ENCODE measurements at regions not wholly inside any gene's neighbourhood (a gene's known extent, or its start where the extent isn't known, plus 50 kb on each side); places are given as distances from the start of the nearest gene placed in this dataset.

GRCh38 chr6:11353921-11354389 is 121.5 kb upstream of the NEDD9 start:
- in situ Hi-C loops (cut with HindIII; ENCODE audit: low pct_ligation_motif_present, low pct_unique_long_range_greater_than_20kb, low sequenced_read_pairs): no loop called here
- no peak for DNase-seq

GRCh38 chr6:11350294-11350693 is 117.8 kb upstream of the NEDD9 start:
- in situ Hi-C loops (cut with HindIII; ENCODE audit: low pct_ligation_motif_present, low pct_unique_long_range_greater_than_20kb, low sequenced_read_pairs): no loop called here
- no peak for DNase-seq

- DNase-seq: no peak
- in situ Hi-C loops (cut with HindIII; ENCODE audit: low pct_ligation_motif_present, low pct_unique_long_range_greater_than_20kb, low sequenced_read_pairs): no loop called here
These were observed 117.4 kb upstream of the NEDD9 start for GRCh38 chr6:11349880-11350279.

- DNase-seq: no peak
- in situ Hi-C loops (cut with HindIII; ENCODE audit: low pct_ligation_motif_present, low pct_unique_long_range_greater_than_20kb, low sequenced_read_pairs): no loop called here
These were observed 114.0 kb upstream of the NEDD9 start for GRCh38 chr6:11346516-11346915.

GRCh38 chr6:11345536-11345935 is 113.1 kb upstream of the NEDD9 start:
- DNase-seq: no peak
- in situ Hi-C loops (cut with HindIII; ENCODE audit: low pct_ligation_motif_present, low pct_unique_long_range_greater_than_20kb, low sequenced_read_pairs): no loop called here

DNA sequence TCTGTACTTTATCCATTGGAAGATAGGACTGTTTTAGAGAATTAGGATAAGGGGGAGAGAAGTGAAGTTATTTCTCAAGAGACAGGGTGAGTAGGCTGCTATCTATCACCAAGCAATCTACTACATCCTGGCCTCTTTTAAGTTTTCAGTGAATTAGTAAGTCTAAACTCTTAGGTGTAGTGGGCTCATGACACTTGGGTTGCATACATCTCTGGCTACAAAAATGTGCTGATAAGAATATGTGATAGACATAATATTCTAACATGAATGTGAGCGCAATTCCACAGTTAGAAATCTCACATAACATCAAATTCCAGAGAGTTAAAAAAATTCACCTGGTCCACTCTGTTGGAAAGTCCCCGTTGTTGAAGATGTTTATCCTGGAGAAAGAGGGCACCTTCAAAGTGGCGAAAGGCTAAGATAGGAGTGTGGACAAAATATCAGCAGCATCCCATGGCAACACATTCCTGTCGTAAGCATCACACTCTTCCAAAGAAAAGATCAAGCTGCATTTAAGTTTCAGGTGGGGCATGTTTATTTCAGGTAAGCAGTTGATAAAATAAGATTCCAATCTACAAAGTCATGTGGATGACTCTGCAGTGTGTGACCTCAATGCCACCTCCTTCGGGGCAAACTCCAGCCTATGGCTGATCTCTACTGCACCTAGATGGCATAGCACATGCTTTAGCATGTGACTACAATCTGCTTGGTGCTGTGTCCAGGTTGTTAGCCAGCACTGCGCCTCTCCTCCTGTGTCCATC is 111.7 kb upstream of the NEDD9 start:
- no peak for DNase-seq
- in situ Hi-C loops (cut with HindIII; ENCODE audit: low pct_ligation_motif_present, low pct_unique_long_range_greater_than_20kb, low sequenced_read_pairs): no loop called here

GRCh38 chr6:11341867-11342266 is 109.4 kb upstream of the NEDD9 start:
- in situ Hi-C loops (cut with HindIII; ENCODE audit: low pct_ligation_motif_present, low pct_unique_long_range_greater_than_20kb, low sequenced_read_pairs): no loop called here
- DNase-seq: no peak

DNA sequence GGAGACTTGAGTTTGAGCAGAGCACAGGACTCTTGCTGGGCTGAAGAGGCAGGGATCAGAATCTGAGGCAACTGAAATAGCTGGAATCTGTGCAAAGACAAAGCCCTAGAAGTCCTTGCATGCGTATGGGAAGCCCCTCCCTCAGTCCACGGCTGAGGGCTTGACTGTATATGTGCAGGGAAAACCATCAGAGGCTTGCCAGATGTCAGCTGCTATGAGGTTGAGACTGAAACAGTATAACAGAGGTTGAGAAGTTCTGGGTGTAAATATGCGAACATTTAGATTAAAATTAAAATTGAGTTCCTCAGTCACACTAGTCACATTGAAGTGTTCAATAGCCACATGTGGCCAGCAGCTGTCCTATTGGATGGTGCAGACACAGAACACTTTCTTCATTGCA is 108.8 kb upstream of the NEDD9 start:
- DNase-seq: no peak
- in situ Hi-C loops (cut with HindIII; ENCODE audit: low pct_ligation_motif_present, low pct_unique_long_range_greater_than_20kb, low sequenced_read_pairs): no loop called here

DNA sequence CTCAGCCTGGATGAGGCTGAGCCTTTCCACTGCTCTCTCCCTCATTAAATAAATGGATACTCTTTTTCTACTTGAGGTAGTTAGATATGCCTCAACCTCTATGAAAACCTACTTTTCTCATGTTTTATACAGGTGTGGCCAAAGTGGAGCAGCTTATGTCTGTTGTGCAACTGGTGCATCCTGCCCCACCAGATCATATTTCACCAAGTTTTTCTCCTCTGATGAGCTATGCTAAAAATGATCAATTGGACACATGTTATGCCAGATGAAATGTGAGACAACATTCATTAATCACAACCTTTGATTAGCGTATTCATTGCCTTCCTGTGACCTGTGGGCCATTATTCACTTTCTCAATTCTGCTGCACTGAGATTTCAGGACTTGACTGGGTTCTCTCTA is 106.9 kb upstream of the NEDD9 start:
- in situ Hi-C loops (cut with HindIII; ENCODE audit: low pct_ligation_motif_present, low pct_unique_long_range_greater_than_20kb, low sequenced_read_pairs): no loop called here
- DNase-seq: no peak

GRCh38 chr6:11337306-11337705 is 104.8 kb upstream of the NEDD9 start:
- DNase-seq: no peak
- in situ Hi-C loops (cut with HindIII; ENCODE audit: low pct_ligation_motif_present, low pct_unique_long_range_greater_than_20kb, low sequenced_read_pairs): no loop called here

- in situ Hi-C loops (cut with HindIII; ENCODE audit: low pct_ligation_motif_present, low pct_unique_long_range_greater_than_20kb, low sequenced_read_pairs): no loop called here
- DNase-seq: no peak
These were observed 103.4 kb upstream of the NEDD9 start for GRCh38 chr6:11335826-11336225.

- in situ Hi-C loops (cut with HindIII; ENCODE audit: low pct_ligation_motif_present, low pct_unique_long_range_greater_than_20kb, low sequenced_read_pairs): no loop called here
- no peak for DNase-seq
These were observed 100.8 kb upstream of the NEDD9 start for GRCh38 chr6:11333132-11333849.

GRCh38 chr6:11332463-11332862 is 100.0 kb upstream of the NEDD9 start:
- in situ Hi-C loops (cut with HindIII; ENCODE audit: low pct_ligation_motif_present, low pct_unique_long_range_greater_than_20kb, low sequenced_read_pairs): no loop called here
- no peak for DNase-seq

DNA sequence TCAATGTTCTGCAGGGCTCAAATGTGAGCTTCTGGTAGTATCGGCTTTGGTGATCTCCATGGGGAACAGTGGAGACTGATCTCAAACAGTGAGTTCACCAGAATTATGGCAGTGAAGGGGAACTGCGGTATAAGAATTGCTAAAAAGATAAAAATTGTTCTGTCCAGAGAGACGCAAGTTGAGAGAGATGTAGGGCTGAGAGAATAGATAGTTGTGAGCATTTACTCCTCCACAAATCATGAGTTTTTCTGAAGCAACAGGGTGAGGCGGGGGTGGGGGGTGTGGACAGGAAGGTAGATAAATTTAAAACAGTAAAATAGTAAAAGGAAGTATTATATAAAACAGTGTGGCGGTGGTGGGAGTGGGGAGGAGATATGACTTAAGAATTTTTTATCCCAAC is 98.6 kb upstream of the NEDD9 start:
- in situ Hi-C loops (cut with HindIII; ENCODE audit: low pct_ligation_motif_present, low pct_unique_long_range_greater_than_20kb, low sequenced_read_pairs): no loop called here
- no peak for DNase-seq

DNA sequence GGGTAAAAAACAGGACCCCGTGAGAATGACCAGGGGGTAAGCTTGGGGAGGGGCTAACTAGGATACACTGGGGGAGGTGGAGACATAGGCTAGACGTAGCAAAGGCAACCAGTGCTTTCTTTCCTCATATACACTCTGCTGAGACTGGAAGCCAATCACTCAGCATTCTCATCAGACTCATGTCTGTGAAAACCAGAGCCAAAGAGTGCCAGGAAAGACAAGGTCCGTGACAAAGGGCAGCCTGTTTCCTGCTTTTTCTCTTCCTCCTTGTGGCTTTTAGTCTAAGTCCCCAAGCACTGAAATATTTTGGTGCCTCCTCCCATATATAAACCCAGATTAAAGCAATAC is 97.9 kb upstream of the NEDD9 start:
- in situ Hi-C loops (cut with HindIII; ENCODE audit: low pct_ligation_motif_present, low pct_unique_long_range_greater_than_20kb, low sequenced_read_pairs): no loop called here

GRCh38 chr6:11329726-11330412 is 97.4 kb upstream of the NEDD9 start:
- in situ Hi-C loops (cut with HindIII; ENCODE audit: low pct_ligation_motif_present, low pct_unique_long_range_greater_than_20kb, low sequenced_read_pairs): no loop called here
- DNase-seq: no peak

More for the DNA sequence above, 97.9 kb upstream of the NEDD9 start:
- no peak for DNase-seq

- DNase-seq: no peak
- in situ Hi-C loops (cut with HindIII; ENCODE audit: low pct_ligation_motif_present, low pct_unique_long_range_greater_than_20kb, low sequenced_read_pairs): no loop called here
These were observed 96.3 kb upstream of the NEDD9 start for GRCh38 chr6:11328613-11329247.

DNA sequence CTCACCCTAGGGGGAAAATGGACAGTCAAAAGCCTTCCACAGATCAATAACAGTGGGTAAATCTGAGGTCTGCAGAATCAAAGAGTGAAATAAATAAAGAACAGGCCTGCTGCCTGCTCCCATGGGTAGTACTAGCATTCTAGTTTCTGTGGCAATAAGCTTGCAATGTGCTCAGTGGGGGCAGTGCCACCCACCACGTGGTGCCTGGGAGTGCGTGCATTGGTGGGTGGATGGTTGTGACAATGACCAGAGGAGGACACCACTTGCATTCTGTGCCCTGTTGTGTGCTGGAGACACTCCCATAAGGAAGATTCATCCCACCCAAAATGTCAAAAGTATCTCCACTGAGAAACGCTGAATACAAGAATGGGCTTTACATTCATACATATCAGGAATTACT is 95.5 kb upstream of the NEDD9 start:
- DNase-seq: no peak
- in situ Hi-C loops (cut with HindIII; ENCODE audit: low pct_ligation_motif_present, low pct_unique_long_range_greater_than_20kb, low sequenced_read_pairs): no loop called here

DNA sequence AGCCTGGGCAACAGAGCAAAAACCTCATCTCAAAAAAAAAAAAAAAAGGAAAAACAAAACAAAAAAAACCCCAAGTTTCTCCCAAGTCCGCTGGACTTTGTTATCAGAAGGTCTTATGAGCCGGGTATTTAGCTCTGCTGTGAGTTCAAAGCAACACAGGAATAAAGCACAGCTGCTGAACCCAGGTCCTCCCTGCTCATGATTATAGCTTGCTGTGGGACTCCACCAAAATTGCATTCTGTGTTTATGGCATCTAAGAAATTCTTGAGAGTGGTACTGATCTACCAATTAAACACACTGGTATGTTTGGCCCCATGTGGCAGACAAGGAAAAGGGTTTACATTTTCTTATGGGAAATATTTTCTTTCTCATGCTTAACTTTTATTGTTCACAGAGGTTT is 93.6 kb upstream of the NEDD9 start:
- DNase-seq: no peak
- in situ Hi-C loops (cut with HindIII; ENCODE audit: low pct_ligation_motif_present, low pct_unique_long_range_greater_than_20kb, low sequenced_read_pairs): no loop called here

All from ACHN (cell line).